AG08395 (cell line): ENCODE measurements at regions not wholly inside any gene's neighbourhood (a gene's known extent, or its start where the extent isn't known, plus 50 kb on each side); places are given as distances from the start of the nearest gene placed in this dataset.
"Not testable (repeated sequence)": the region's sequence is repeated elsewhere in the genome, so short reads cannot be mapped to it uniquely, and the experiment has no call there.

Experiments
- DNase-seq: peaks from one replicate; pipeline ENCODE4 v3.0.0; 2012; ENCODE audit warnings: mixed read lengths, low spot score

DNA sequence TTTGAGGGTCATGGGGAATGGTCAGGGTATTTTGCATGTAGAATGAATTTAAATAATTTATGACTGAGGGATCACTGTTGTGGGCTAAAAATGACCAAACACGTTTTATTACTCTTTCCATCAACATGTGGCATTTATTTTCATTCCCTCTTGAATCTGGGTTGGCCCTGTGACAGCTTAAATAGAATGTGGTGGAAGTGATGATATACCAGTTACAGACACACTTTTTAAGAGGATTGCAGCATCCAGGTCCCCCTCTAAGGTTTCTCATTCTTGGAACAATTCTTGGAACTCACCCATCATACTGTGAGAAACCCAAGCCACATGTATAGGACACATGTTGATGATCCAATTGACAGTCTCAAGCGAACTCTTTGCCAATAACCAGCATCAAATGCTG lies 272.4 kb downstream of the ETV1 start:
- no peak for DNase-seq

DNA sequence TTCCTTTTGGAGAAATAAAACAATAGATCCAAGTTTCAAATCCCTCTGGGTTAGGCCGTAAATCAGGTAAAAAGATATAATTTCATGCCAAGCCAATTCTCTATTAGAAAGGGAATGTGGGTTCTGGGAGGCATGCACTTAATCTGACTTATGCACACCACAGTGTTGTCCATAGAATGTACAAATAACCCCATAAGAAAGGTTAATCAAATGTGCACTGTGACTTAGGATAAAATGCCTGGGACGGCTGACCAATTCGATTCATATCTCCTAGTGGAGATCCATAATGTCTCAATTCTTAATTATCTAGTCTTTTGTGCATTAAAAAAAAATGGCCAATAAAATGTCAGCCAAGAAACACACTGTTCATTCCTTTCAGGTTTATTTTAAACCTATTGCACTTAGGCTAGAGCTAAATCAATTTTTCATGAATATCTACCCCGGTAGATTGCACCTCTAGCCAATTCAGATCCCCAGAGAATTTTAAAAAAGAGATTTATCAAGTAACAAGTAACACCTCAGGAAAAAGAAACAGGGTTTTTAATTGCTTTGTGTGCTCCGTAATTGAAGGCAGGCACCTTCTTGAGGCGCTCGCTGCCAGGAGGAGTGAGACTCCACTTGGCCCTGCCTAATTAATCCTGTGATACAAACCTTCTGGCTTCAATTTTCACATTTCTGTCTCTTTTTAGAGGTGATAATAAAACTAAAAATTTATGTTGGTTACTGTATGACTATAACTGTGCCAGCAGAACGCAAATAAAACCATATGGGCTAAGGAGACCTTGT lies 265.1 kb downstream of the ETV1 start:
- no peak for DNase-seq

DNA sequence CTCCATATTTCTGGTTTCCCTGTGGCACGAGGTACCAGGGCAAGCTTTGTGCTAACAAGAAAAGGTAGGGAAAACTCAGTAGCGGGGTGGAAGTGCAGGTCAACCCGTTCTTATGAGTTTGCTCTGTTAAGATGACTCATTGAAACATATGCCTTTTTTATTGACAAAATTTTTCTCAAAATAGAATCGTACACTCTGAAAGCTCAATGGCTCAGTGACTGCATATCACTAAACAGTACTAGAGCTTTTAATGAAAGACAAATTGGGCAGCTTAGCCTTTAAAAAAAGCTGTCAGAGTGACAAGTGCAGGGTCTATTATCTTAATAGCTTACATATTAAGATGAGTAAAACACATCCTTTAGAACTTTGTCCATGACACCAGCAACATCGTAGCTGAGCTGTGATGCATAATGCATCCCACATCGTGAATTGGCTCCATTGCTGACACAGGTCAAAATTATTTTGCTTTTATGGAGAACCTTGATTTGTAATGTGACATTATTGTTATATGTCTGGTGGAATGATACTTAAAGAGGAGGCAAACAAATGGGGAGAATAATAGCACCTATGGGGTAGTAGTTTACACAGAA lies 264.4 kb downstream of the ETV1 start:
- no peak for DNase-seq

DNA sequence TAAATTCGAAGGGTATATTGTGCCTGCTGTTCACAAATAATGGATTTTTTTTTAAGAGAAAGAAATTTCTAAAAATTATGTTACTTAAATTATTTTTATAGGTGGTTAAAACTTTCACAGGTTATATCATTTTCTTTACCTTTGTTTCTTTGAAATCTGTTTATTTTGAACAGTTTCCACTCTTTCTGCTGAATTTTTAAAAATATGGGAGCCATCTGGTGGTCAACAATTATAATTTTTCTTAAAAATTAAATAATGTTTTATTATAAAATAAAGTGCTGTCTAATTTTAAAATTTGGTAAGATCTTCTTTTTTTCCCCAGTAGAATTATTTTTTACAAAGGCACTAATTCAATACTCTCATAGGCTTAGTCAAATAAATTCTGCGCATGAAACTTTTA lies 263.9 kb downstream of the ETV1 start:
- DNase-seq, result no peak

DNA sequence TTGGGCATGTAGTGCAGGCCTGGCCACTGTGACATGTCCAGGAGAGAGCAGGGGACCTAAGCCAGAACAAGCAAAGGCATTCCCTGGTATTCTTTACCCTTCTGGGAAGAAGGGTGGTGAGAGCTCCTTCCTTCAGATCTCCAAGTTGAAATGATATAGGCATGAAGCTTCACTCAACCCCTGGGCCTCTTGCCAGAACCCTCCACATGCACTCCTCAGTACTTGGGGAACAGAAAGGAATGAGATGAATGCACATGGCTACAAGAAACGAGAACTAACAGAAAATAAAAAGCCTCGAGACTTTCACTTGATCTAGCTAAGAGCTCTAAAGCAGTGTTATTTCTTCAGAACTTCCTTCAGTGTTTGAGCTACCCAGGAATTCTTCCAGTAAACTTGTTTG lies 262.2 kb downstream of the ETV1 start:
- DNase-seq, result no peak

DNA sequence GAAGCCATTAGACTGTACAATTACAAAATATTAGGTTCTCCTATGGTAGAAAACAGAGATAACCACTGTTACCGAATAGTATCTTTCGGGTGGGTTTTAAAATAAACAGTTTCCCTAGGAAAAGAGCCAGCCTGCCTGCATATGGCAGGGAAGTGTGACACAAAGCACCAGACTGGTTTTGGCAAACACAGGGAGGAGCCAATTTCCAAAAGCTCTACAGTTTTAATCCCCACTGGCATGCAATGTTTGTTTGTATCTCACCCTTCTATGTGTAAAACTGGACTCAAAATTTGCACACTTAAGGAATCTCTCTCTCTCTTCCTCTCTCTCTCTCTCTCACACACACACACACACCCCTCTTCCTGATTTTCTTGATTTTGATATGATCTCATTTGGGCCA lies 261.7 kb downstream of the ETV1 start:
- no peak for DNase-seq

DNA sequence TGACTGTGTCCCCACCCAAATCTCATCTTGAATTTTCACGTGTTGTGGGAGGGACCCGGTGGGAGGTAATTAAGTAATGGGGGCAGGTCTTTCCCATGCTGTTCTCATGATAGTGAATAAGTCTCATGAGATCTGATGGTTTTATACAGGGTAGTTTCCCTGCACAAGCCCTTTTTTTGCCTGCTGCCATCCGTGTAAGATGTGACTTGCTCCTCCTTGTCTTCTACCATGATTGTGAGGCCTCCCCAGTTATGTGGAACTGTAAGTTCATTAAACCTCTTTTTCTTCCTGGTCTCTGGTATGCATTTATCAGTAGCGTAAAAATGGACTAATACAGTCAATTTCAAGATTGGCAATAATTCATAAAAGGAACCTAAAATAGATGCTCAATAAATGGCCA lies 261.0 kb downstream of the ETV1 start:
- DNase-seq, result not testable (repeated sequence)

DNA sequence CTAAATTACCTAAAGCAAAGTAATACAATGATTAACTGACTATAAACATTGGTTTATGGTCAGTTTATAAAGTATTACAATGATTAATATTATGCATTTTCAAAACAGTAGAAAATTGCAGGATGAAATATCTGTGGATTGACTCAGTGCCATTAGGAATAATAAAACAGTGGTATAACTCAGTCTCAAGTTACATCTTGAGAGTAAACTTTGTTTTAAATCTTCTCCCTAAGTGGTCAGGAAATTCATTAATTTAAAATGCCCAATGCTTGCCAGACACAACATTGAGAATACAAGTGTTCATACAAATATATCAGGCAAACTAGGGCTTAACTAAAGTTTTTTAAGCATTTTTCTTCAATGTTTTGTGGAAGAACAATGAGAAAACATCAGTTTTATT lies 257.8 kb downstream of the ETV1 start:
- DNase-seq, result no peak

DNA sequence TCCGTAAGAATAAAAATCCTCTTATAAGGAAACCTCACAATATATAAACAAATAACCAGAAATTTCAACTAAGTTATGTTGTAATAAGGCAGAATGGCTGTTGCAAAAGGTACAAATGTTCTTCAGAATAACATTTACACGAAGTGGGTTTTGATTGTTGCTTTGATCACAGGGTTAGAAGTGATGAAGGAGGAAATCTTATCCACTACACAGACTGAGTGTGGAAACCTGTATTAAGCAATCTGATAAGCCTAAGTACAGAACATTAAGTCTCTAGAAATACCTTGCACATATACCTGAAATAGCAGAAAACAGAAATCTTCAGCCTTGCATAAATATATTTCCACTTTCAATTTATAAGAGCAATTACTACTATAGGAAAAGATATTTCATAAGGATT lies 251.9 kb downstream of the ETV1 start:
- DNase-seq, result no peak

DNA sequence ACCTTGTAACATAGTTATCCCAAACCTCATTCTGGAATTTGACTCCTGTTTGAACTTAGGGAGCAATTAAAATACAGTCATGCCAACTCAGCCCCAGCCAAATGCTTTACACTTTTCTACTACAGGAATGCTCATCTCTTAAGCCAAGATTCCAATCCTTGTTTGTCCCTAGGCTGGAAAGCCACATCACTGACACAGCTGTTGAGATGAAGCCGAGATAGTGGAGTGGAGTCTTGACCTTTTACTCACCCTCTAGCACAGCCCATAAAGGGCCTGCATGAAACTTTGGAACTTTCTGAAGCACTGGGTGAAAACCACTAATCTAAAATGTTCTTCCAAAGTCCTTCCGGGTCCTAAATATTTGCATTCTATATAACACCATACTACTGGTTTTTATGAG lies 247.3 kb downstream of the ETV1 start:
- peak; percentile 80 for DNase-seq

DNA sequence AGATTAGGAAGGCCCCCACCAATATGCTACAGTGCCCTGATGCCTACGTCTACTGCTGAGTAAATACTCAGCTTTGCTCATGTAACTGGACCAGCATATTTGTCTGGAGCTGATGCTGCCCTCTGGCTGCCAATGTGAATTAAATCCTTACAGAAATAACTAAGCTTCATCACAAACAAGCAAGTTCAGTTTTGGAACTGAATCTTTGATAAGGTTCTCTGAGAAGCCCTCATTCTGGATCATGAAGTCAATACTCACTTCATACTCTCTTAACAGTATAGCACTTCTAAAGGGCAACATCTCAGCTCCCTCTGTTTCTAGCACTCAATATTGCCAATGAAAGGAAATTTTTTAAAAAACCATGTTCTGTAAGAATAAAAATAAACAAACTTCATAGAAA lies 246.7 kb downstream of the ETV1 start:
- DNase-seq, result peak; percentile 43

DNA sequence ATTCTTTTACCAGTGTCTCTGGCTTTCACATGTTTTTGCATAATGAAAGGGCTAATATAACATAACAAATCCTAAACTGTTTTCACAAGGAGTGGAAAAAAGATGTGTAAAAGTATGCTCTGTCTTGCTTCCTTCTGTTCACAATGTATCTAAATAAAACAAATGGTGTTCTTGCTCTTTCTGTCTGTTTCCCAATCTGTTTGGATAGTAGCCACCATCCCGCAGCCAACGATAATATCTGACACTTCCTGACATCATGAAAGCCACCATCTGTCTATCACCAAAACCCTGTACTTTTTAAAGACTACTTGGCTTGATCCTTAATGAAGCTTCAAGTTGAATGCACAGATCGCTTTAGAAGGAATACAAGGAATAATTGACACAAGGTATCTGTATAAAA lies 246.2 kb downstream of the ETV1 start:
- no peak for DNase-seq

DNA sequence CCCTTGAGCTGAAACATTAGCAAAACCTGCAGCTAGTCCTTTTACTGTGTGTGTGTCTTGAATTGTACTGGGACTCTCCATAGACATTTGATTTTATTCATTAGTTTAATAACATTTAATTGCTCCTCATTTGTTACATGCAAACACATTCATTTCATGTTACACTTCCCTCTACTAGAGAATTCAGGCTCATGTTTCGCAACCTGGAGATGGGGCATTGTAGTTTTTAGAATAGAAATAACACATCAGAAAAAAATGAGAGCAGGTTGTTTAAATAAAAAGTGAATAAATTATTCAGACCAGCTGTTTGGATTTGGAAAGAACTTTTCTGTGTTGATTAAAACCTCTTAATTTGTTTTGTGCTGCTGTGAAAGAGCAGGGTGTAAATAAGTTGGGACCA lies 243.9 kb downstream of the ETV1 start:
- no peak for DNase-seq

DNA sequence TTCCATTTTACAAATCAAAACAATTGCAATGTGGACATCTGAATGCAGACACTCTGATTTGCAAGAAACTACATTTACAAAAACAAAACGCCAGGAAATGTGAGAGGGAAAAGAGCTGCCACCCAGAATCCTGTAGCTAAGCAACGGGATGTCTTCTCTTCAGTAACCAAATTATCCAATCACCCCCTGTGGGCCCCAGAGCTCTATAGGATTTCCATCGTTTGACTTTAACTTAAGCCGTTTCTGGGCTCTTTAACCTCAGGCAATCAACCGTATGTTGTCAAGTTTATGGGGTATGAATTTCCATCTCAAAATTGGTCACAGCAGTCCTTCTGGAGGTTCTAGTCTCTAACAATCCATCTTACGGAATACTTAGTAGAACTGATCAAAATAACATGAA lies 240.5 kb downstream of the ETV1 start:
- DNase-seq, result no peak

DNA sequence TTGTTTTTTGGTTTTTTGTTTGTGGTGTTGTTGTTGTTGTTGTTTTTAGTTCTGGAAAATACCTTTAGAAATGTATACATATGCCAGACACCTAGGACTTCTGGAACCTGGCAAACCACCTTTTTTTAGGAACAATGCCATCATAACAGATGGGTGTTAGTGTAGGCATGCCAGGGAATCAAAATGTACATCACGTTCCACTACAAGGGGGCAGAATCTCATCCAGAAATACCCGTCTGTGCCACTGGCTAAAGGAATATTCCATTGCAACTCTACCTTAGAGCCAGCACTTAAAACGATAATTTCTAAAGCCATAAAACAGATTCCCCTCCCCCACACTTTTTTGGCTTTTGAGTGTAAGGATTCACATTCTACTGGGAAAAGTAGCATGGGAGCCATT lies 239.8 kb downstream of the ETV1 start:
- no peak for DNase-seq

DNA sequence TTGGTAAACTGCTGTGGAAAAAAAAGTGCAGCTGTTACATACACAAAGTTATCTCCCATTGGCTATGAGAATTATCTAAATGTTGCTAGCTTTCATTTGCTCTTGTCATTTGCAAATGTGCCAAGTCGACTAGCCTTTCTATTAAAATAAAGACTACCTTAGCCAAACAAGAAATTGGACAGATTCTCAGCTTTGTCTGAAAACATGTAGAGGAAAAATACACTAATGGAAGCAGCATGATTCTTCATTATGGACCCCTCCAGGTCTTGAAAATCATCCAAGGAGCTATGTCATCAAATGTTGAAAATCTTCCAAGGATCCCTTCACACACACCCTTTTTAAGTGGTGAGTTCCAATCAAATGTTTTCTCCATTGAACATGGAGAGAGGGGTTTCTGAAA lies 237.7 kb downstream of the ETV1 start:
- no peak for DNase-seq

DNA sequence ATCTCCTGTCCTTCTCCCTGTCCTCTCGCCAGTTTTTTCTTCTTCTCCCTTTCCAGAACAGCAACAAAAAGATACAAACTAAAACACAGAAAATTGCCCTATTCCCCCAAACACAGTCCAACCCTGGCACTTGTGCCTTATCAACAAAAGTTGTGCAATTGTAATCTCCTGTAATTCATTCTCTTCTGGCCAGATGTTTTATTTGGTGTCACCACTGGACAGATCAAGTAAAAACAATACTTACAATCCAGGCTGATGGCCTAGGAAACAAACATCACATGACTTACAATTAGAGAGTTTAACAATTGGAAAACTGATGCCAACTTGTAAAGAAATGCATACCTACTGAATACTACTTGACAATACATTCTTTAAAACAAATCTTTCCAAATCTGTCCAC lies 231.6 kb downstream of the ETV1 start:
- no peak for DNase-seq

DNA sequence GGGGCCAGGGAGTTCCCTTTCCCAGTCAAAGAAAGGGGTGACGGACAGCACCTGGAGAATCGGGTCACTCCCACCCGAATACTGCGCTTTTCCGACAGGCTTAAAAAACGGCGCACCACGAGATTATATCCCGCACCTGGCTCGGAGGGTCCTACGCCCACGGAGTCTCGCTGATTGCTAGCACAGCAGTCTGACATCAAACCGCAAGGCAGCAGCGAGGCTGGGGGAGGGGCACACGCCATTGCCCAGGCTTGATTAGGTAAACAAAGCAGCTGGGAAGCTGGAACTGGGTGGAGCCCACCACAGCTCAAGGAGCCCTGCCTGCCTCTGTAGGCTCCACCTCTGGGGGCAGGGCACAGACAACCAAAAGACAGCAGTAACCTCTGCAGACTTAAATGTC lies 223.6 kb downstream of the ETV1 start:
- not testable (repeated sequence) for DNase-seq

DNA sequence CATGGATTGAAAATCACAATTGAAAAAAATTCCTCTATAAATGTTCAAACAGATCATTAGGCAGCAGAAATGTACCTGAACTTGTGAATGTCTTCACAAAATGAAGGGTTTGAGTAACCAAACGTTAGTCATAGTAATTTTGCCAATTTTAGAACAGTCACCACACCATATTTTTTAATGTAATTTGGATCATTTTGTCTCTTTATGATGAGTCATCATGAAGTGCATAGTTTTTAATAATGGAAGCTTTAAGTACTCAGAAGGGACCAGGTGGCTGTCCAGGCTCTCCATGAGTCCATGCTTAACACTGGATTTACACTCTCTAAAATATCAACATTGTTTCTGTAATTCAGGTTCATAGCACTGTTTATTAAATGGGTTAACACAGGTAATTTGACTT lies 219.2 kb downstream of the ETV1 start:
- no peak for DNase-seq

DNA sequence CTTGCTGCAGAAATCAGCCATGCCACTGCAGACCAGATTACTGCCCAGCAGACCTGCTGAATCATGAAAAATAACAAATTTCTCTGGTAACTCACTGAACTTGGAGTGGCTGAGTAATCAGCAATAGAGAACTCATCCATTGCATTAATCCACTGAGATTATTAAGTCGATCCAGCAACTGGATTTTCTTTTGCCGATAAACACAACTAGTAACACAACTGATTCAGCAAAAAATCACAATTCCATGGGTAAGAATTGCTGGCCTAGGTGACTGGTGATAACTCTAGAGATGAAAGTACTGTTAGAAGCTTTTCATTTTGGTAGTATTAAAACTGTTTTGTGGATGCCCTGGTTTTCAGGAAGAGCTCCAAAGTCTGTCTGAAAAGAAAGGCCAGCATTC lies 214.5 kb downstream of the ETV1 start:
- no peak for DNase-seq

DNA sequence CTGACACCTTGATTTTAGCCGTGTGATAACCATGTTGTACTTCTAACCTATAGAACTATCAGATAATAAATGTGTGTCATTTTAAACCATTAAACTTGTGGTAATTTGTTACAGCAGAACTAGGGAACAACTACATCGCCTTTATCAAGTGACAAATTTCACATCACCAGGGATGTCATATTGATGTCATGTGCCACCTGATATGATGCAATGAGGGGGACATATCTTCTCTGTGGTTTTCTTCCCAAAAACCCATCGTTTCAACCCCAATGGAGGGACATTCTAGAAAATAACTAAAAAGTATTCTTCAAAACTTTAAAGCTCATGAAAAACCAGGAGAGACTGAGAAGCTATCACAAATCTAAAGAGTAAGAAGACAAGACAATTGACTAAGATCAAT lies 212.2 kb downstream of the ETV1 start:
- DNase-seq, result no peak

DNA sequence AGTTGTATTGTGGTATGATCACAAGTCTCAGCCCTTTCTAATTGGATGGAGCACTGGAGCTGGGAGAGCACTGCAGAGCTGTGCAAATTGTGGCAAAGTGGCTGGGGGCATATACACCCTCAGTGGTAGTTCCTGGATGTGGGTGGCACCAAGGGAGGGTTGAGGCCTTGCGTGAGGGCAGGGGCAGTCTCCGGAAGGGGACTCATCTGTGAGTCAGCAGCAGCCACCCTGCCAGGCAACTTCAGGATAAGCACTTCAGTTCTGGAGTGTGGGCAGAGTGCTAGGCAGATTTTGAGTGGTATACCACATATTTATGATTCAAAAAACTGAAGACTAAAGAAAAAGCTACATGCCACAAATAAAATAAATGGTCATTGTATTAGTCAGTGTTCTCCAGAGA lies 210.5 kb downstream of the ETV1 start:
- DNase-seq, result no peak

DNA sequence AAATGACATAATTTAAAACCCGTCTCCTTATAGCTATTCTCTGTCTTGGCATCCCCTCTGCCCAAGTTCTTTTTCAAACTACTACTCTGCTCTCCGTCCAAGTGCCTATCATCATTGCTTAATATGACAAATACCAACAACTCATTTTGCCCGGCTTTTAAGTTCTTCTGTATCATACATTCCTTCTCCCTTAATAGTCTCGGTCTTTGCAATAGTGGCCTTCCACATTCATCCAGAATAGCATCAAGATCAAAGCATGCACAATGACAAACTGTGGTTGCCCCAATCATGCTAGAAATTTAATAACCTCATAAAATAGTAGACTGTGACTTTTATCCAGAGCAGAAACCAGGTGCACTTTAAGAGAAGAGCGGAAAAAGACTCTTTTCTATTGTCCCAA lies 198.9 kb downstream of the ETV1 start:
- DNase-seq, result no peak

DNA sequence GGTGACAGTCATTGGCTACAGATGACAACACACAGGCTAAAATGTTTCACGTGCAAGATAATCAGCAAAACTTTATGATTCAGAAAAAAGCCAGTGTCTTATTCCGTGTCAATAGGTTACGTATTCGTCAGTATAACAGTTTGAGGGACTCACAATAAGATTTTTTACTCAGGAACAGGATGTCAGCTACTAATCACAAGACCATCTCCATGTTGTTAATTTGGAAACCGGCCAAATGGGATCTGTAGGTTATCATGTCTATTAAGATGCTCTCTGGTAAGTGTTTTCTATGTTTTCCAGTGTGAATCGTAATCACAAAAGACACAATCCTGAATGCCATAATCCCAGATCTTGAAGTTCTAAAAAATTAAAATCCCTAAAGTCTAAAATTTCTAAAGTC lies 197.3 kb downstream of the ETV1 start:
- DNase-seq, result no peak
